T-cell (primary cell): ENCODE measurements at regions not wholly inside any gene's neighbourhood (a gene's known extent, or its start where the extent isn't known, plus 50 kb on each side); places are given as distances from the start of the nearest gene placed in this dataset.

Source experiments
- ATAC-seq, 4 experiments: fragments of 200-7000 bp in 3 of 4; fragments of 150-1000 bp in 1 of 4; cut with Tn5 transposase; replicated peaks in 1 of 4; 1 replicate in 3 of 4; 2 replicates in 1 of 4; pipeline ENCODE4 v1.10.0; 2021; ENCODE audit warnings: moderate library complexity in 3 of 4, mild to moderate bottlenecking in 2 of 4, moderate number of reproducible peaks in 1 of 4
- CTCF ChIA-PET, 2 donors: fragments of 300-600 bp; sonication (Branson Sonifier 250); formaldehyde crosslinking; loops; one replicate each; lab custom pipeline; 2022; ENCODE audit warnings: antibody characterized with exemption in 2 of 2; lab: Charles Lee
- POLR2A ChIA-PET, 2 donors: fragments of 300-600 bp; sonication (Branson Sonifier 250); formaldehyde crosslinking; loops; one replicate each; lab custom pipeline; 2022; ENCODE audit warnings: antibody characterized with exemption in 2 of 2; lab: Charles Lee
- DNase-seq, 35 experiments: peaks; one replicate each; pipeline versions ENCODE4 v3.0.0 to v3.0.0-alpha.2; 2013 to 2023
- H3K27ac ChIP-seq: one replicate; pipeline ENCODE4 v1.5.1; 2013; ENCODE audit warnings: low read length
- H3K27me3 ChIP-seq, 2 experiments: replicated peaks in 1 of 2; 1 replicate in 1 of 2; 2 replicates in 1 of 2; pipeline versions ENCODE4 v1.6.1 to v1.7.0; 2013; ENCODE audit warnings: low read length in 1 of 2, mixed read lengths in 1 of 2; ENCODE audit not compliant: control insufficient read depth in 2 of 2, insufficient read depth in 2 of 2; ENCODE audit errors: extremely low read depth in 1 of 2
- H3K36me3 ChIP-seq, 2 donors: 1 replicate in 1 of 2; 2 replicates in 1 of 2; pipeline versions ENCODE4 v1.6.1 to v1.7.0; 2013; ENCODE audit warnings: low read length in 1 of 2; ENCODE audit not compliant: control insufficient read depth in 2 of 2, insufficient read depth in 1 of 2; ENCODE audit errors: extremely low read depth in 1 of 2
- H3K4me1 ChIP-seq, 2 experiments: 1 replicate in 1 of 2; 2 replicates in 1 of 2; pipeline versions ENCODE4 v1.6.1 to v1.7.0; 2013; ENCODE audit warnings: low read length in 2 of 2, mixed read lengths in 1 of 2; ENCODE audit not compliant: insufficient read depth in 2 of 2, control insufficient read depth in 1 of 2; ENCODE audit errors: extremely low read depth in 1 of 2
- H3K4me3 ChIP-seq, 2 donors: 1 replicate in 1 of 2; 2 replicates in 1 of 2; pipeline versions ENCODE4 v1.5.1 to v1.7.0; 2013; ENCODE audit warnings: mild to moderate bottlenecking in 2 of 2, low read length in 1 of 2, moderate library complexity in 1 of 2; ENCODE audit not compliant: control insufficient read depth in 1 of 2; ENCODE audit errors: extremely low read depth in 1 of 2
- H3K9me3 ChIP-seq: 2 replicates; pipeline ENCODE4 v1.7.0; 2013
- H3K27ac Mint-ChIP-seq, 2 donors: one replicate each; pipeline ENCODE4 v1.8.0; 2020 to 2021; ENCODE audit warnings: mild to moderate bottlenecking in 2 of 2, mixed read lengths in 2 of 2
- H3K27me3 Mint-ChIP-seq, 2 donors: one replicate each; pipeline ENCODE4 v1.8.0; 2021 to 2022; ENCODE audit warnings: mixed read lengths in 2 of 2
- H3K36me3 Mint-ChIP-seq: one replicate; pipeline ENCODE4 v1.8.0; 2021; ENCODE audit warnings: mixed read lengths
- H3K4me1 Mint-ChIP-seq, 3 donors: one replicate each; pipeline ENCODE4 v1.8.0; 2020 to 2022; ENCODE audit warnings: mixed read lengths in 3 of 3, mild to moderate bottlenecking in 1 of 3
- H3K4me3 Mint-ChIP-seq, 3 donors: one replicate each; pipeline ENCODE4 v1.8.0; 2020 to 2022; ENCODE audit warnings: mild to moderate bottlenecking in 3 of 3, mixed read lengths in 3 of 3, moderate library complexity in 3 of 3
- H3K9me3 Mint-ChIP-seq, 3 donors: one replicate each; pipeline ENCODE4 v1.8.0; 2020 to 2022; ENCODE audit warnings: mixed read lengths in 3 of 3
- WGBS: methylation state at CpG from one replicate; pipeline ENCODE4 v1.1.5; 2013; ENCODE audit warnings: missing lambda C conversion rate; ENCODE audit not compliant: insufficient coverage; 5-methylcytosine and 5-hydroxymethylcytosine counted together

DNA sequence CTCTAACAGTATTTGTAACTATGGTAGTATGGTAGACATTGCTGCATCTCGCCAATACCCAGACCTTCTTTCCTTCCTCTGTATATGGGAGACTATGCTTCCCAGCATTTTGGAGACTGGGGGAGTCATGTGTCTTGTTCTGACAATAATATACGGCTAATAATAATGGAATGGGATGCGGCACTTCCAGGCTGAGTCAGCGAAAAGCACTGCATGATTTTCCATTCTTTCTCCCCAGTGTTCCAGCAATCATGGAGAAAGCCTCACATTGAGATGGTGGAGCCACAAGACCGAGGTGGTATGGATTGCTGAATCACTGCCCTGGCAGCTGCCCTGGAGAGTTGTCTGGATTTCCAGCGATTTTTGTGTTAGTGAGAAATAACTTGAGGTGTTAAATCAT, 77.1 kb upstream of the FIBIN start:
- H3K27me3 ChIP-seq, result no peaks in the 10 kb centered on the region
- DNase-seq (no peak), ATAC-seq (no peak)
- H3K4me1 Mint-ChIP-seq, result no peaks in the 10 kb centered on the region
- no peak overlapping the region for H3K4me3 Mint-ChIP-seq
- no peaks in the 10 kb centered on the region for H3K36me3 Mint-ChIP-seq
- H3K36me3 ChIP-seq, result no peaks in the 10 kb centered on the region
- no peak overlapping the region for H3K27ac Mint-ChIP-seq
- ChIA-PET CTCF (no interaction called here), POLR2A (no interaction called here)
- H3K9me3 ChIP-seq, result no peaks in the 10 kb centered on the region
- no peaks in the 10 kb centered on the region for H3K4me1 ChIP-seq
- no peaks in the 10 kb centered on the region for H3K27me3 Mint-ChIP-seq
- WGBS, result no CpG with 5 or more reads among the region's 6 CpGs
- no peak overlapping the region for H3K27ac ChIP-seq
- no peak overlapping the region for H3K4me3 ChIP-seq
- H3K9me3 Mint-ChIP-seq, result peaks cover 7 to 9% (median 8%) of the 10 kb centered on the region in 3 donors

DNA sequence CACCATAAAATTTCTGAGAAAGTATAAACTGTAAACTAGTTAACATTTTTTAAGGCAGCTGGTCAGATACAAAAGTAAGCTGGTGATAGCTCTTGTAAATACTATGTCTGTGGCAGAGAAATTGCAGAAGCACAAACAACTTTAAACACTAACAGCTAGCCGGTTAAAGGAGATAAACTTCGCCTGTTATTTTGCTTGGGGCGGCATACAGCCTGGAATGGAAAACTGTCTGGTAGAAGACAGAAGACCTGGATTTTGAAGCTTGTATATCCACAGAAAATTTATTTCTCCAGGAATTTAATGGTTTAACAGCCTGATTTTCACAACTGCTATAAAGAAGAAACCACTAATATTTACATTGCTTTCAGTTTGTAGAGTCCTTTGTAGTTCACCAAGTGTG, 65.3 kb upstream of the FIBIN start:
- Mint-ChIP-seq H3K9me3 (peaks cover 4 to 21% (median 18%) of the 10 kb centered on the region in 3 donors), H3K4me1 (no peaks in the 10 kb centered on the region), H3K36me3 (no peaks in the 10 kb centered on the region), H3K27ac (no peak overlapping the region), H3K4me3 (no peak overlapping the region), H3K27me3 (no peaks in the 10 kb centered on the region)
- Histone ChIP-seq H3K9me3 (no peaks in the 10 kb centered on the region), H3K36me3 (no peaks in the 10 kb centered on the region), H3K4me1 (no peaks in the 10 kb centered on the region), H3K4me3 (no peak overlapping the region), H3K27ac (no peak overlapping the region), H3K27me3 (no peaks in the 10 kb centered on the region)
- no peak for DNase-seq
- POLR2A ChIA-PET, result no interaction called here
- ATAC-seq, result no peak
- no CpG with 5 or more reads among the region's 3 CpGs for WGBS
- CTCF ChIA-PET, result no interaction called here

DNA sequence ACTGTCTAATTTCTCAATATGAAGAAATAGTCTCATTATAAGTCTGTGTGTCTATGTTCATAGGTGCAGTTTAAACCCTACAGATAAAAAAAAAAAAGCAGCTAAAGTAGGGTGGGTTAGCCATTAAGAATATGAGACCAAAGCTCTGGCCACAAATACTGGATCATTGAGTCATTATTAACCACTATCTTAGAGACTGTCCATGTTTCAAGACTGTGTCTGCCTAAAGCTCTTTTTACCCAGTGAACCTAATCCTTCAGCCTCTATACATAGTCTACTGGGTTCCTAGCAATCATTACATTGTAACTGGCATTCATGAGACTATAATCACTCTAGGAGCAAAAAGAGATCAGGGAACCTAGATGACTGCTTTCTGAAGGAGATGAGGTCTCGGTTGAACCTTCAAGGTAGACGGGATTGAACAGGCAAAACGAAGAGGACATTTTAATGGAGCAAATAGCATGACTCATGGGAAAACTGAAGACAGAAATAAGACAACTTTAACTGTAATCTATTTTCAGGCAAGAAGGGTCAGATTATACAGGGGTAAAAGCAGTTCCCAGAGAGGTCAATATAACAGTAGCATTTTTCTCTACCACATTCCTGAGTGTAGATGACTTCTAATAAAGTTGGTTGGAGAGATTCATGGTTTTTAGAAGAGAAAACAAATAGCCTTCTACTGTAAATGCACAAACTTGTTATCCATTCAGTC, 64.0 kb upstream of the FIBIN start:
- H3K4me3 ChIP-seq, result no peak overlapping the region
- no peaks in the 10 kb centered on the region for H3K4me1 Mint-ChIP-seq
- no peak overlapping the region for H3K4me3 Mint-ChIP-seq
- ChIA-PET POLR2A (no interaction called here), CTCF (no interaction called here)
- no peak overlapping the region for H3K27ac Mint-ChIP-seq
- H3K36me3 ChIP-seq, result no peaks in the 10 kb centered on the region
- DNase-seq (no peak), ATAC-seq (no peak)
- WGBS, result no CpG with 5 or more reads among the region's 3 CpGs
- H3K9me3 ChIP-seq, result peaks cover 6% of the 10 kb centered on the region
- no peaks in the 10 kb centered on the region for H3K36me3 Mint-ChIP-seq
- H3K4me1 ChIP-seq, result no peaks in the 10 kb centered on the region
- H3K27ac ChIP-seq, result no peak overlapping the region
- no peaks in the 10 kb centered on the region for H3K27me3 ChIP-seq
- H3K27me3 Mint-ChIP-seq, result no peaks in the 10 kb centered on the region
- peaks cover 4 to 18% (median 10%) of the 10 kb centered on the region in 3 donors for H3K9me3 Mint-ChIP-seq

DNA sequence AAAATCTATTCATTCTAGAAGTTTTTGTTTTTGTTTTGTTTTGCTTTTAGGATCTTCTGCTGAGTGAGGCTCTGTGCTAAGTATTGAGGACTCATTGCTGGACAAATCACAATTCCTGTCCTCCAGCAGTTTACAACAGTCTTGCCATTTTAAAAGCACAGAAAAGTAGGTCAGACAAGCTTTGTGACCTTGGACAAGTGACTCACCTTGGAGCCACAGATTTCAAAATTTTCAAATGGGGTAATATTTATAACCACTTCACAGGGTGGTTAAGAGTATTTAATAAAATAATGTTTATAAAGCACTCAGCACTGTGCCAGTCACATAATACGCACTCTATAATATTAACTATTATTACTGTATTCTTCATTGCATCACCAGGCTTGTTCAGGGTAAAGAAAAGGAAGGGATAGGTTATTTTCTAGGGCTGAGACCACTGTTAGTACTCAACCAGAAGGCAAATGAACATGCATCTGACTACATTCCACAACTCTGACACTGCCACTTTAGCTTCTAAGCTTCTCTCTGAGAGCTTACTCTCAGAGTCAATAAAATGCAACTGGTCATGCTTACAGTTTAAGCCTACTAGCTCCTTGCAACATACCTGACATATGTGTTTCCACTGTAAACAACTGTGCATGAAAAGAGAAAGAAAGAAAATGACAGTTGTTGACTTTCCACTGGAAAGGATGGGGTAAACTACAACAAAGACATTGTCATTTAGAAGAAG, 63.2 kb upstream of the FIBIN start:
- Histone ChIP-seq H3K36me3 (no peaks in the 10 kb centered on the region), H3K9me3 (peaks cover 6% of the 10 kb centered on the region), H3K4me3 (no peak overlapping the region), H3K27ac (no peak overlapping the region), H3K4me1 (no peaks in the 10 kb centered on the region), H3K27me3 (no peaks in the 10 kb centered on the region)
- H3K27ac Mint-ChIP-seq, result no peak overlapping the region
- WGBS, result no CpG with 5 or more reads among the region's 1 CpG
- no peaks in the 10 kb centered on the region for H3K27me3 Mint-ChIP-seq
- no peak overlapping the region for H3K4me3 Mint-ChIP-seq
- peaks cover 4 to 18% (median 10%) of the 10 kb centered on the region in 3 donors for H3K9me3 Mint-ChIP-seq
- no peaks in the 10 kb centered on the region for H3K36me3 Mint-ChIP-seq
- ChIA-PET POLR2A (no interaction called here), CTCF (no interaction called here)
- DNase-seq, result no peak
- no peak for ATAC-seq
- H3K4me1 Mint-ChIP-seq, result no peaks in the 10 kb centered on the region

DNA sequence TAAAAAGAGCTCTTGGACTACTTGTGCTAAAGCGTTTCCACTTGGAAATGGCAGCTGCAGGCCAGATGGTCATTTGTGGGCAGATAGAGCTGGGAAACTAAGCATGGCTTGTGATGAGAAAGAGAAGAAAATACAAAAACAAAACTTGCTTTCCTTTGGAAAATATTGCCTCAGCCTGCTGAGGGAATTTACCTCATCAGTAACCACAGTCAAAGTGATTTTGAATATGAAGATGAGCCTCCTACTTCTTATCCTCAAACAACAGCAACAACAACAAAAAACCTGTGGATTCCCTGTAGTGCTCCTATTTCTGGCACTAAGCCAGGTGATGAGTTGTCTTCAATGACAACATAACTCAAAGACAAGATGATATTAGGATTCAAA, 62.7 kb upstream of the FIBIN start:
- ChIA-PET CTCF (no interaction called here), POLR2A (no interaction called here)
- Mint-ChIP-seq H3K4me1 (no peaks in the 10 kb centered on the region), H3K9me3 (peaks cover 4 to 18% (median 10%) of the 10 kb centered on the region in 3 donors), H3K27me3 (no peaks in the 10 kb centered on the region), H3K4me3 (no peak overlapping the region), H3K36me3 (no peaks in the 10 kb centered on the region), H3K27ac (no peak overlapping the region)
- ATAC-seq (no peak), DNase-seq (no peak)
- WGBS, result no CpG with 5 or more reads among the region's 1 CpG
- H3K4me1 ChIP-seq, result no peaks in the 10 kb centered on the region
- H3K4me3 ChIP-seq, result no peak overlapping the region
- peaks cover 6% of the 10 kb centered on the region for H3K9me3 ChIP-seq
- H3K27me3 ChIP-seq, result no peaks in the 10 kb centered on the region
- H3K36me3 ChIP-seq, result no peaks in the 10 kb centered on the region
- no peak overlapping the region for H3K27ac ChIP-seq

DNA sequence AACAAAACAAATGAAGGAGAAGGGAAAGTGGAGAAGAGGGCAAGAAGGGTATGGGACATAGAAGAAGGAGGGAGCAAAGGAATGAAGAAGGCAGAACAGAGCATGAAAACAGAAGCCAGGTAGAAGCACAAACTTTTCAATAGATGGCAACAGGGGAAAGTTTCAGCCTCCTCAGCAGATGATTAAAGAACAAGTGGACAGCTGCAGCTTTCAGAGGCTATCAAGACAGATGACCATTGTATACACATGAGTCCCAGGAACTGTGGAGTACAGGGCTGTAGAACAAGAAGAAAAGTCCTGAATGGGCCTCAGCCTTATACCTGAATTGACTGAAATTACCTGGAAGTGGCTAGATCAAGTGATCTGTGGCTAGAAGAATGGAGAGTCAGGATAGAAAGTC, 62.0 kb upstream of the FIBIN start:
- Mint-ChIP-seq H3K4me1 (no peaks in the 10 kb centered on the region), H3K36me3 (no peaks in the 10 kb centered on the region), H3K9me3 (peaks cover 4 to 18% (median 10%) of the 10 kb centered on the region in 3 donors), H3K4me3 (no peak overlapping the region), H3K27ac (no peak overlapping the region), H3K27me3 (no peaks in the 10 kb centered on the region)
- ATAC-seq, result no peak
- Histone ChIP-seq H3K4me3 (no peak overlapping the region), H3K4me1 (no peaks in the 10 kb centered on the region), H3K27ac (no peak overlapping the region), H3K27me3 (no peaks in the 10 kb centered on the region), H3K9me3 (peaks cover 6% of the 10 kb centered on the region), H3K36me3 (no peaks in the 10 kb centered on the region)
- ChIA-PET POLR2A (no interaction called here), CTCF (no interaction called here)
- DNase-seq, result no peak
